Pons (tissue), 1 donor: ENCODE measurements at regions not wholly inside any gene's neighbourhood (a gene's known extent, or its start where the extent isn't known, plus 50 kb on each side); places are given as distances from the start of the nearest gene placed in this dataset.
A peak's percentile ranks its signal among the peaks of the same experiment; 100 is the strongest.
"Not testable (repeated sequence)": the region's sequence is repeated elsewhere in the genome, so short reads cannot be mapped to it uniquely, and the experiment has no call there.

Experiments
- DNase-seq: peaks from one replicate; pipeline ENCODE4 v3.0.0-alpha.2; 2016; ENCODE audit warnings: low spot score

- DNase-seq, result no peak
These were observed 109.5 kb upstream of the SLC1A4 start for GRCh38 chr2:64879745-64880144.

GRCh38 chr2:64880193-64880951 lies 108.8 kb upstream of the SLC1A4 start:
- DNase-seq, result no peak

- no peak for DNase-seq
These were observed 108.1 kb upstream of the SLC1A4 start for GRCh38 chr2:64881037-64881492.

- DNase-seq, result no peak
These were observed 101.6 kb upstream of the SLC1A4 start for GRCh38 chr2:64887565-64887964.

GRCh38 chr2:64888591-64889309 lies 100.4 kb upstream of the SLC1A4 start:
- peak; percentile 15 for DNase-seq

- no peak for DNase-seq
These were observed 99.4 kb upstream of the SLC1A4 start for GRCh38 chr2:64889803-64890202.

GRCh38 chr2:64896572-64896971 lies 92.6 kb upstream of the SLC1A4 start:
- not testable (repeated sequence) for DNase-seq

- DNase-seq, result no peak
These were observed 89.9 kb upstream of the SLC1A4 start for GRCh38 chr2:64899081-64899865.

GRCh38 chr2:64899876-64900275 lies 89.3 kb upstream of the SLC1A4 start:
- DNase-seq, result peak; percentile 36

GRCh38 chr2:64904413-64905329 lies 84.5 kb upstream of the SLC1A4 start:
- peak; percentile 52 for DNase-seq

- no peak for DNase-seq
These were observed 83.7 kb upstream of the SLC1A4 start for GRCh38 chr2:64905338-64906024.

- DNase-seq, result no peak
These were observed 82.2 kb upstream of the SLC1A4 start for GRCh38 chr2:64906853-64907536.

GRCh38 chr2:64908406-64908805 lies 80.8 kb upstream of the SLC1A4 start:
- DNase-seq, result no peak

GRCh38 chr2:64910523-64910922 lies 78.7 kb upstream of the SLC1A4 start:
- no peak for DNase-seq

GRCh38 chr2:64910972-64911433 lies 78.2 kb upstream of the SLC1A4 start:
- DNase-seq, result no peak

GRCh38 chr2:64913357-64913869 lies 75.8 kb upstream of the SLC1A4 start:
- DNase-seq, result no peak

- DNase-seq, result no peak
These were observed 75.0 kb upstream of the SLC1A4 start for GRCh38 chr2:64914247-64914646.

- no peak for DNase-seq
These were observed 74.3 kb upstream of the SLC1A4 start for GRCh38 chr2:64914735-64915509.

- DNase-seq, result no peak
These were observed 73.7 kb upstream of the SLC1A4 start for GRCh38 chr2:64915510-64915900.
